DOHH2 (cell line): ENCODE measurements at regions not wholly inside any gene's neighbourhood (a gene's known extent, or its start where the extent isn't known, plus 50 kb on each side); places are given as distances from the start of the nearest gene placed in this dataset.

Source experiments
- EZH2phosphoT487 ChIP-seq: fragments of 200-600 bp; sonication (generic); IDR thresholded peaks from 2 replicates; pipeline ENCODE4 v1.6.1; 2017; ENCODE audit warnings: borderline replicate concordance, mild to moderate bottlenecking, antibody characterized with exemption, low read length, moderate library complexity, mixed read lengths
- TF ChIP-seq, protein P1 (sequence below): fragments of 200-600 bp; sonication (generic); IDR thresholded peaks from one replicate; pipeline ENCODE4 v1.5.1; 2014; ENCODE audit warnings: antibody characterized with exemption, mild to moderate bottlenecking, low read depth, low read length; ENCODE audit not compliant: poor library complexity, severe bottlenecking

DNA sequence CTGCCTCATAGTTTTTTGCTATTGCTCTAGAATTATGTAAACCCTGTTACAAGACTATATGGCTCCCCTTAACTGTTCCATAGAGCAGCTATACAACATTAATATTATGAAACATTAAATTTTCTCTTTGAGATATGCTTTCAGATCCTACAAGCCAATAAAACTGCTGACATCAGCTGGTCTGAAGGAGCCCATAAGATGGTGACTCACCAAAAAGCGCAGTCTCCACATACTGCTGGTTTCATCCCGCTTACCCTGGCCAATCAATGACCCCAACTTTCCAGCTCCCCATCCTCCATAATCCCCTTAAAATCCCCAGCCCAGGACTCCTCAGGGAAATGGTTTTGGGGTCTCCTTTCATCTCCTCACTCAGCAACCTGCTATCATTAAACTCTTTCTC is 172.7 kb downstream of the NSG2 start:
- TF ChIP-seq, protein P1, sequence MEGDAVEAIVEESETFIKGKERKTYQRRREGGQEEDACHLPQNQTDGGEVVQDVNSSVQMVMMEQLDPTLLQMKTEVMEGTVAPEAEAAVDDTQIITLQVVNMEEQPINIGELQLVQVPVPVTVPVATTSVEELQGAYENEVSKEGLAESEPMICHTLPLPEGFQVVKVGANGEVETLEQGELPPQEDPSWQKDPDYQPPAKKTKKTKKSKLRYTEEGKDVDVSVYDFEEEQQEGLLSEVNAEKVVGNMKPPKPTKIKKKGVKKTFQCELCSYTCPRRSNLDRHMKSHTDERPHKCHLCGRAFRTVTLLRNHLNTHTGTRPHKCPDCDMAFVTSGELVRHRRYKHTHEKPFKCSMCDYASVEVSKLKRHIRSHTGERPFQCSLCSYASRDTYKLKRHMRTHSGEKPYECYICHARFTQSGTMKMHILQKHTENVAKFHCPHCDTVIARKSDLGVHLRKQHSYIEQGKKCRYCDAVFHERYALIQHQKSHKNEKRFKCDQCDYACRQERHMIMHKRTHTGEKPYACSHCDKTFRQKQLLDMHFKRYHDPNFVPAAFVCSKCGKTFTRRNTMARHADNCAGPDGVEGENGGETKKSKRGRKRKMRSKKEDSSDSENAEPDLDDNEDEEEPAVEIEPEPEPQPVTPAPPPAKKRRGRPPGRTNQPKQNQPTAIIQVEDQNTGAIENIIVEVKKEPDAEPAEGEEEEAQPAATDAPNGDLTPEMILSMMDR: no peak
- no peak for TF ChIP-seq EZH2phosphoT487
